GM21423 (cell line): ENCODE measurements at regions not wholly inside any gene's neighbourhood (a gene's known extent, or its start where the extent isn't known, plus 50 kb on each side); places are given as distances from the start of the nearest gene placed in this dataset.

Experiments
- ATAC-seq: cut with Tn5 transposase; IDR thresholded peaks from one replicate; pipeline ENCODE4 v1.9.1; 2021; ENCODE audit warnings: mild to moderate bottlenecking, moderate library complexity; ENCODE audit not compliant: unreplicated experiment

- ATAC-seq: no peak
Measured at GRCh38 chr11:92885600-92885999, 83.9 kb upstream of the MTNR1B start.

GRCh38 chr11:92886243-92886905 is 83.1 kb upstream of the MTNR1B start:
- ATAC-seq: peak; percentile 56

- no peak for ATAC-seq
Measured at GRCh38 chr11:92888696-92889095, 80.8 kb upstream of the MTNR1B start.

GRCh38 chr11:92890846-92891245 is 78.6 kb upstream of the MTNR1B start:
- ATAC-seq: no peak

- ATAC-seq: no peak
Measured at GRCh38 chr11:92892802-92893684, 76.4 kb upstream of the MTNR1B start.

GRCh38 chr11:92894197-92894596 is 75.3 kb upstream of the MTNR1B start:
- no peak for ATAC-seq

GRCh38 chr11:92897487-92897886 is 72.0 kb upstream of the MTNR1B start:
- ATAC-seq: no peak

- ATAC-seq: no peak
Measured at GRCh38 chr11:92902417-92902816, 67.0 kb upstream of the MTNR1B start.

GRCh38 chr11:92907671-92908070 is 61.8 kb upstream of the MTNR1B start:
- ATAC-seq: no peak

- no peak for ATAC-seq
Measured at GRCh38 chr11:92909214-92909613, 60.2 kb upstream of the MTNR1B start.

GRCh38 chr11:92911478-92911877 is 58.0 kb upstream of the MTNR1B start:
- ATAC-seq: no peak

- ATAC-seq: no peak
Measured at GRCh38 chr11:92915551-92915950, 53.9 kb upstream of the MTNR1B start.

GRCh38 chr11:92916299-92916698 is 53.2 kb upstream of the MTNR1B start:
- ATAC-seq: no peak

- ATAC-seq: peak; percentile 61
Measured at GRCh38 chr11:92917927-92918326, 51.5 kb upstream of the MTNR1B start.

- ATAC-seq: no peak
Measured at GRCh38 chr11:92919048-92919447, 50.4 kb upstream of the MTNR1B start.
